GM06990 (cell line): ENCODE measurements at regions not wholly inside any gene's neighbourhood (a gene's known extent, or its start where the extent isn't known, plus 50 kb on each side); places are given as distances from the start of the nearest gene placed in this dataset.

ENCODE experiments used
- DNase-seq: peaks from one replicate; pipeline ENCODE4 v3.0.0-alpha.2; 2011; ENCODE audit not compliant: insufficient read length; ENCODE audit errors: extremely low read depth
- H3K27me3 ChIP-seq: replicated peaks from 2 replicates; pipeline ENCODE4 v1.6.0; 2011; ENCODE audit warnings: low read length; ENCODE audit not compliant: control insufficient read depth, insufficient read depth
- H3K36me3 ChIP-seq: 2 replicates; pipeline ENCODE4 v1.5.1; 2011; ENCODE audit warnings: low read length; ENCODE audit not compliant: control insufficient read depth, insufficient read depth
- H3K4me3 ChIP-seq: replicated peaks from 2 replicates; pipeline ENCODE4 v1.5.1; 2011; ENCODE audit warnings: low read depth, mild to moderate bottlenecking, control low read depth, low read length
- TF ChIP-seq, protein P1 (sequence below): IDR thresholded peaks from 2 replicates; pipeline ENCODE4 v1.5.1; 2011; ENCODE audit warnings: low read length, control low read depth, mild to moderate bottlenecking, inconsistent platforms; ENCODE audit not compliant: insufficient read depth, poor library complexity, severe bottlenecking

DNA sequence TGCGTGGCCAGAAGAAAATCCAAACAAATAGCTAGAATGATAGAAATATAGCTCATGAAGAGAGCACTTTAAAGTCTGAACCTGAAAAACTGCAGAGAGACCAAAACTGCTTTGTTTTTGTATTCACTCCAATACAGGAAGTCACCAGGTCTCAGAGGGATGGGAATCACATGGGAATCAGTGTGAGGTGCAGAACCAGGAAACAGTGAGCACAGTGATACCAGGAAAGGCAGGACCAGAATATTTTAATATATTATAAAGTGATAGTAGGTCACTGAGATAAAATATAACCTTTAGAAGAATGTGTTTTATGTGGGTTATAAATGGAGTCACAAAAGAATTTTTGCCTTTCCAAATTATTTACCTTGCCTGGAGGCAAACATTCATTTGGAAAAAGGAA, 277.3 kb downstream of the CASP12 start:
- TF ChIP-seq, protein P1, sequence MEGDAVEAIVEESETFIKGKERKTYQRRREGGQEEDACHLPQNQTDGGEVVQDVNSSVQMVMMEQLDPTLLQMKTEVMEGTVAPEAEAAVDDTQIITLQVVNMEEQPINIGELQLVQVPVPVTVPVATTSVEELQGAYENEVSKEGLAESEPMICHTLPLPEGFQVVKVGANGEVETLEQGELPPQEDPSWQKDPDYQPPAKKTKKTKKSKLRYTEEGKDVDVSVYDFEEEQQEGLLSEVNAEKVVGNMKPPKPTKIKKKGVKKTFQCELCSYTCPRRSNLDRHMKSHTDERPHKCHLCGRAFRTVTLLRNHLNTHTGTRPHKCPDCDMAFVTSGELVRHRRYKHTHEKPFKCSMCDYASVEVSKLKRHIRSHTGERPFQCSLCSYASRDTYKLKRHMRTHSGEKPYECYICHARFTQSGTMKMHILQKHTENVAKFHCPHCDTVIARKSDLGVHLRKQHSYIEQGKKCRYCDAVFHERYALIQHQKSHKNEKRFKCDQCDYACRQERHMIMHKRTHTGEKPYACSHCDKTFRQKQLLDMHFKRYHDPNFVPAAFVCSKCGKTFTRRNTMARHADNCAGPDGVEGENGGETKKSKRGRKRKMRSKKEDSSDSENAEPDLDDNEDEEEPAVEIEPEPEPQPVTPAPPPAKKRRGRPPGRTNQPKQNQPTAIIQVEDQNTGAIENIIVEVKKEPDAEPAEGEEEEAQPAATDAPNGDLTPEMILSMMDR = no peak
- Histone ChIP-seq H3K36me3 (no peaks in the 10 kb centered on the region), H3K27me3 (no peaks in the 10 kb centered on the region), H3K4me3 (no peak overlapping the region)
- DNase-seq = no peak

DNA sequence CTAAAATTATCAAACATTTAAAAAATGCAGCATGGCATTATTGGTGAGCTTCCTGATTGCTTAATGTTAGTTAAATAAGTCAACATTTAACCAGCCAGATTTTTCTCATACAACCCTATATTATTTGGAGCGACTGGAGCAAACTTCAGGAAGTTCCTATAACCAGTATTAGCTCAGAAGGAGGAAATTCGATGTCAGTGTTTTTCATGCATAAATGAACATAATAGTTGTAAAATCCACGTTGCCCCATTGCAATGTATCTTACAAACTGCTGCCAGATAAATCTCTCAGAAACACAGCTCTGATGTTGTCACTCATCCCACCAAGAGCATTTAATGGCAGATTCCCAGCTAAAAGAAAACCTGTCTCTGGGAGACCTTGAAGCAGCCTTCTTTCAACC, 278.5 kb downstream of the CASP12 start:
- no peak for DNase-seq
- no peak overlapping the region for H3K4me3 ChIP-seq
- no peaks in the 10 kb centered on the region for H3K36me3 ChIP-seq
- TF ChIP-seq, protein P1 = no peak
- no peaks in the 10 kb centered on the region for H3K27me3 ChIP-seq

DNA sequence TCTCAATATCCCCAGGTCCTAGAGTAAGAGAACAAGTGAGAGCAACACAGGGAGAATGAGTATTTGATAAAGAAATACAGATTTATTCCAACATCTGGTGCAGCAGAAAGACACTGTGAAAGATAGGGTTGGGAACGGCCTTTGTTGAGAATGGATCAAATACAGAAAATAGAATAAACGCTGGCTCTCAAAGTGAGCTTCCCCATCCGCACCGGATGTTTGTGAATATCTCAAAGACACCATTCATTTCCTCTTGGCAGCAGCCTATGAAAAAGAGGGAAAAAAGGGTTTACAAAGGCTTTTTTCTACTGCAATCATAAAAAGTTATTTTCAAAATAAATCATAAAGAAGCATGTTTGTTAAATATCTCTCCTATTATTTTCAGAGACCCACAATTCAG, 279.3 kb downstream of the CASP12 start:
- TF ChIP-seq, protein P1 = no peak
- Histone ChIP-seq H3K4me3 (no peak overlapping the region), H3K36me3 (no peaks in the 10 kb centered on the region), H3K27me3 (no peaks in the 10 kb centered on the region)
- DNase-seq = no peak

DNA sequence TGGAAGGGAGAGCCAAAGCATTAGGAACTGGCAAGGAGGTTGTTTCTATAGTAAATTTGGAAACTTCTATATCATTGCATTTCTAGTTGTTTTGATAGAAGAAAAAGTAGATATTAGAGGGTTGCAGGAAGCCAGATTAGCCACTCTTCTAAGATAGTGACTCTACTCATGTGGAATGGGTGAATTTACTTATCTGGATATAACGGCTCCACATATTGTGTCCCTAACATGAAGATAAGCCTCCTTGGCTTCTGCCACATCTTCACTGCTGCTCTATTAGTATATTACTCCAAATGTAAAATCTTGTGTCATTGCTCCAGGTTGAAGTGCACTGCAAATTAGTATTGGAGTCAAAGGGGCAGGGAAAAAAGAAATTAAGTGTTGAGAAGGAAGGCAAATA, 283.3 kb downstream of the CASP12 start:
- TF ChIP-seq, protein P1 = no peak
- no peak overlapping the region for H3K4me3 ChIP-seq

DNA sequence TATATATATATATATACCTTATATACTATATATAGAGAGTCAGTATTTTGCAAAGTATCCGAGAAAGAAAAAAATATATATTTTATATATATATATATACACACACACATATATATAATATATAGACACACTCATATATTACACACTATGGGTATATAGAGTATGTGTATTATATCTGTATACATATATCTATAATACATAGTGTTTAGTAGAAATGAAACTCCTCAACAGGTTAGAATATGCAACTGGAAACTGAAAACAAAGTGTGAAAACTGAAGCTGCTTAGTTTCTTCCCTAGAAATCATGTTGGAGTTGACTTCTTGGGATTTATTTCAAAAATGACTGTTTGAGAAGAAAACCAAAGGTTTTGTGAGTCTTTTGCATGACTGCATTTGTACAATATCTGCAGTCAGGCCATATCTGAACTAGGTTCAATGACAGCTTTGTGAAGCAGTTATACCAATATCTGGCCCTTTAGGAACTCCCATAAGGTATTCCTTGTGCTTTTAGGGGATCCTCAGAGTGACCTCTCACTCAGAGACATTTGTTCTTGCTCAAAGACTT, 284.1 kb downstream of the CASP12 start:
- TF ChIP-seq, protein P1 = no peak
- Histone ChIP-seq H3K36me3 (no peaks in the 10 kb centered on the region), H3K27me3 (no peaks in the 10 kb centered on the region), H3K4me3 (no peak overlapping the region)
- DNase-seq = no peak

More for the DNA sequence above, 283.3 kb downstream of the CASP12 start:
- H3K27me3 ChIP-seq = no peaks in the 10 kb centered on the region
- H3K36me3 ChIP-seq = no peaks in the 10 kb centered on the region
- no peak for DNase-seq

DNA sequence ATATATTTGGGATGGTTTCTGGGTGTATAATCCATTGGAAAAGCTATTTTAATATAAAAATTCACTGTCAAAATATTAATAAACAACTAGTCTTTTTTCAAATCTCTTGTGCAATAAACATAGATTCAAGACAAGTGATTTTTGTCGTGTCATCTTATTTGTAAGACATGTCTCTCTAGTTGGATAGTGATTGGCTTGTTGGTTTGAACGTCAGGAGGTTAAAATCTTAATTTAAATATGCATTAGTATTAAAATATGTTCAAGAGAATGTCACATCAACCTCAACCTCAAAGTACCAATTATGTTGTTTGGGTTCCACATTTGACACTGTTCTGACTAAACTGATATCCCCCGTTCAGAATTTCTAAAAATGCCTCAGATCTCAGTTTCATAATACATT, 287.6 kb downstream of the CASP12 start:
- no peaks in the 10 kb centered on the region for H3K27me3 ChIP-seq
- H3K36me3 ChIP-seq = no peaks in the 10 kb centered on the region
- H3K4me3 ChIP-seq = no peak overlapping the region
- TF ChIP-seq, protein P1 = no peak
- no peak for DNase-seq
